ENCODE measurements at regions not wholly inside any gene's neighbourhood (a gene's known extent, or its start where the extent isn't known, plus 50 kb on each side); places are given as distances from the start of the nearest gene placed in this dataset.

DNA sequence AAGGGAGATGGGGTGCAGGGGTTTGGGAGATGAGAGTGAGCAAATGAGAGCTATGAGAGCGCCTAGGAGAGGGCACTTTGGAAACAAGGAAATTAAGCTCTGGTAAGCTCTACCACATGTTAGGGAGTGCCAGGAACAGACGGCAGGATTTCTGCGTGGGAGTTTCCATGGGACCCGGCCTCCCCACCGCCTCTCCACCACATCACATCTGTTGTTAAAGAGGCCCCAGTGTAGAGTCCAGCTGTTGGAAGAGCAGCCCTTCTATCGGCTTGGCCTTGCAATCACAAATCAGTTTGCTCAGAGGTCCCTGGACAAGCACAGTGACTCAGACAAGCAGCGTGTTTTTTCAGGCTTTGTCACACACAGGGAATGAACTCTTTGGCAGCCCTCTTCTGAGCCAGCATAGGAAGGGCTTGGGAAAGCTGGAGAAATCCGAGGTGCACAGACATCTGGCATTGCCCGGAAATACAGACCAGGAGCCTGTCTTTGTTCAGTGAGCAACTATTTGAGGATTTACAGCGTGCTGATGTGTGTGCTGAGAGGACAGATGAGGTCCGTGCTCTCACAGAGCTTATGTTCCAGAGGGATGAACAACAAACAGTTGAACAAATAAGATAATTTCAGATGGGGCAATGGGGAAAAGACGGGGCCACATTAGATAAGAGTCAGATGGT is 370.6 kb upstream of the PROK2 start:
- TF ChIP-seq POLR2A (IDR thresholded peaks at IDR 0.05), result no peak
- no peak for TF ChIP-seq CTCF (IDR thresholded peaks at IDR 0.05)
